Chondrocyte (in vitro differentiated cells): ENCODE measurements at regions not wholly inside any gene's neighbourhood (a gene's known extent, or its start where the extent isn't known, plus 50 kb on each side); places are given as distances from the start of the nearest gene placed in this dataset.

Experiments used
- DNase-seq: peaks from one replicate; pipeline ENCODE4 v3.0.0; 2021; ENCODE audit warnings: mixed read lengths, low spot score
- H3K27ac Mint-ChIP-seq: one replicate; pipeline ENCODE4 v1.8.0; 2021; ENCODE audit warnings: mild to moderate bottlenecking, moderate library complexity, mixed read lengths; ENCODE audit not compliant: unreplicated experiment
- H3K27me3 Mint-ChIP-seq: 2 replicates; pipeline ENCODE4 v1.8.0; 2021; ENCODE audit warnings: low read depth, mixed read lengths
- H3K36me3 Mint-ChIP-seq: 2 replicates; pipeline ENCODE4 v1.8.0; 2021; ENCODE audit warnings: low read depth, mixed read lengths
- H3K4me1 Mint-ChIP-seq: 2 replicates; pipeline ENCODE4 v1.8.0; 2021; ENCODE audit warnings: low read depth, mild to moderate bottlenecking, mixed read lengths
- H3K4me3 Mint-ChIP-seq: one replicate; pipeline ENCODE4 v1.8.0; 2021; ENCODE audit warnings: mild to moderate bottlenecking, moderate library complexity, mixed read lengths; ENCODE audit not compliant: unreplicated experiment
- H3K9me3 Mint-ChIP-seq: 2 replicates; pipeline ENCODE4 v1.8.0; 2021; ENCODE audit warnings: low read depth, mixed read lengths
- TF ChIP-seq, protein P1 (sequence below): fragments of 200-600 bp; sonication (generic); IDR thresholded peaks from 2 replicates; pipeline ENCODE4 v1.5.0; 2021; ENCODE audit warnings: antibody characterized with exemption, mild to moderate bottlenecking, moderate library complexity

DNA sequence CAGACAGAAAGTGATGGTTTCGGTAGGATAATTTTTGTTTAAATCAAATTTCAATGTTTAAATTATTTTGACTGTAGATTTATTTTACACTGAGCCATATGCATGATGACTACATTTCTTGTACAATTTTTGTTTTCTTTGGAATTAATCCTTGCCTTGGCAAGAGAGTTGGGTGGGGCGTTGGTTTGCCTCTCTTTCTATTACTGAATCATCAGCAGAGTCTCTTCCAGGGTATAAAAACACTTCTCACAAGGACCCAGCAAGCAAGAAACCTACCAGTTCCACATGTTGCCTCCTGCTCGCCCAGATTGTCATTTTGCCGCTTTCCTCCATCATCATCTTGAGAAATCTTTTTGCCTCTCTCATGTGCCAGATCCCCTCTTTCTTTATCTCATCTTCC, 455.0 kb upstream of the DMAC1 start:
- Mint-ChIP-seq H3K27me3 (no peaks in the 10 kb centered on the region), H3K4me1 (peaks cover 15% of the 10 kb centered on the region), H3K9me3 (no peaks in the 10 kb centered on the region), H3K36me3 (no peaks in the 10 kb centered on the region), H3K27ac (peak overlapping the region; percentile 1), H3K4me3 (no peak overlapping the region)
- TF ChIP-seq, protein P1, sequence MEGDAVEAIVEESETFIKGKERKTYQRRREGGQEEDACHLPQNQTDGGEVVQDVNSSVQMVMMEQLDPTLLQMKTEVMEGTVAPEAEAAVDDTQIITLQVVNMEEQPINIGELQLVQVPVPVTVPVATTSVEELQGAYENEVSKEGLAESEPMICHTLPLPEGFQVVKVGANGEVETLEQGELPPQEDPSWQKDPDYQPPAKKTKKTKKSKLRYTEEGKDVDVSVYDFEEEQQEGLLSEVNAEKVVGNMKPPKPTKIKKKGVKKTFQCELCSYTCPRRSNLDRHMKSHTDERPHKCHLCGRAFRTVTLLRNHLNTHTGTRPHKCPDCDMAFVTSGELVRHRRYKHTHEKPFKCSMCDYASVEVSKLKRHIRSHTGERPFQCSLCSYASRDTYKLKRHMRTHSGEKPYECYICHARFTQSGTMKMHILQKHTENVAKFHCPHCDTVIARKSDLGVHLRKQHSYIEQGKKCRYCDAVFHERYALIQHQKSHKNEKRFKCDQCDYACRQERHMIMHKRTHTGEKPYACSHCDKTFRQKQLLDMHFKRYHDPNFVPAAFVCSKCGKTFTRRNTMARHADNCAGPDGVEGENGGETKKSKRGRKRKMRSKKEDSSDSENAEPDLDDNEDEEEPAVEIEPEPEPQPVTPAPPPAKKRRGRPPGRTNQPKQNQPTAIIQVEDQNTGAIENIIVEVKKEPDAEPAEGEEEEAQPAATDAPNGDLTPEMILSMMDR = no peak
- no peak for DNase-seq

DNA sequence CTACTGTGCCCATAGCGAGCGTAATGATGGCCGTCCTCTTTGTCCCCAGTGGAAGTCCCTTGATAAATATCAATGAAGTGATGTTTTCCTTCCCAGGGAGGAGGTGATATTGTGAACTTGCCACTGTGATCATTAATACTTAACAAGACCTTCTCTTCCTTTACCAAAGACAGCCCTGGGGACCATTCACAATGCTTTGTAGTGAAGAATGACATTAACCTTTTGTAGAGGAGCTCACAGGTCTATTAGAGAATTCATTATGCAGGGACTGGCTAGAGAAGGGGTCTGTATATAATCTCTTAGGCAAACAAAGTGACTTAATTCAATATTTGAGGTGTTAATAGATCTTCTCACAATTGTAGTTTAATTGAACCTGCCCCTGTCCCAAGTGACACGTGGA, 452.9 kb upstream of the DMAC1 start:
- no peak overlapping the region for H3K27ac Mint-ChIP-seq
- H3K36me3 Mint-ChIP-seq = peaks cover 2% of the 10 kb centered on the region
- TF ChIP-seq, protein P1 = no peak
- H3K4me3 Mint-ChIP-seq = no peak overlapping the region
- peaks cover 10% of the 10 kb centered on the region for H3K27me3 Mint-ChIP-seq
- no peaks in the 10 kb centered on the region for H3K9me3 Mint-ChIP-seq
- no peak for DNase-seq
- peaks cover 15% of the 10 kb centered on the region for H3K4me1 Mint-ChIP-seq

DNA sequence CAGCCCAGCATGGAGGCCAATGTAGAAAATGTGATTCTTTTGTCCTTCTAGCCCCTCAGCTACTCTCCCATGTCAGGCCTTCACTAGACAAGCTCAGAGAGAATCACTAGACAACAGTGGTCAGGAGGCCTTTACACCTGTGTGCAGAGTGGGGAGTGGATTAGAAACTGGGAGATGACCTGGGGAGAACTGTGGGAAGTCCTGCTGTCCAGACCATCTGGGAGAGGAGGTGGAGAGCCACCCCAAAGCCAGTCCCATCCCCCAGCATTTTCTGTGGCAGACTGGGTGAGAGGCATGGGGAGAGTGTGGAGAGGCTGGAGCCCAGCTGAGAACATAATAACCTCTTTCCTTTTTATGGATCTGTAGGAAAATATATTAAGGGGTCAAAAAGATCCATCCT, 452.0 kb upstream of the DMAC1 start:
- TF ChIP-seq, protein P1 = no peak
- DNase-seq = no peak
- H3K27me3 Mint-ChIP-seq = peaks cover 11% of the 10 kb centered on the region
- no peaks in the 10 kb centered on the region for H3K9me3 Mint-ChIP-seq
- H3K4me3 Mint-ChIP-seq = no peak overlapping the region
- peaks cover 15% of the 10 kb centered on the region for H3K4me1 Mint-ChIP-seq
- H3K36me3 Mint-ChIP-seq = peaks cover 2% of the 10 kb centered on the region
- H3K27ac Mint-ChIP-seq = no peak overlapping the region

DNA sequence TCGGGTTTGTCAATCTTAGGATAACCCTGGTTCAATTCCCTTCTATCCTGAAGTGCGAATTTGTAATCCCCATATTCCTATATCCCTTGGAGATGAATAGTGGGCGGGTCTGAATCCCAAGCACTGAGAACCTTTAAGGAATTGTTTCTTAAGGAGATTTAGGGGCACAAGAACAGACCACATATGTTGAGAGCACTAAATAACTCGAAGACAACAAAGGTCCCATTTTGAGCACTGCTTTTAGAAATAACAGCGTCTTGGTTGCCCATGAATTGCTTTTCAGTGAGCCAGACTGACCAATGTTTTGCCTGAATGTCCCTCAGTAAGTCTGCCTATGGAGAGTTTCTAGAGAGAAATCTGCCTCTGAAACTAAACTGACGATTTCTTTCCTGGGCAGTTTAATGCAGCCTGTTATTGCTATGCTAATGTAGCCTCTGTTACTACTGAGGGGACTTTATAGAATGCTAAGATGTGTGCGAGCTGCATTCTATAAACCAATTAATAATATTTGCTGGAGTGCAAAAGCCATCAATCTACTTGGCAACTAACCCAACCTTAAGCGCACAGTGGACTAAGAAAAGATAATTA, 445.0 kb upstream of the DMAC1 start:
- Mint-ChIP-seq H3K27ac (no peak overlapping the region), H3K36me3 (peaks cover 2% of the 10 kb centered on the region), H3K27me3 (peaks cover 26% of the 10 kb centered on the region), H3K9me3 (no peaks in the 10 kb centered on the region), H3K4me1 (no peaks in the 10 kb centered on the region), H3K4me3 (no peak overlapping the region)
- no peak for DNase-seq
- TF ChIP-seq, protein P1 = no peak

DNA sequence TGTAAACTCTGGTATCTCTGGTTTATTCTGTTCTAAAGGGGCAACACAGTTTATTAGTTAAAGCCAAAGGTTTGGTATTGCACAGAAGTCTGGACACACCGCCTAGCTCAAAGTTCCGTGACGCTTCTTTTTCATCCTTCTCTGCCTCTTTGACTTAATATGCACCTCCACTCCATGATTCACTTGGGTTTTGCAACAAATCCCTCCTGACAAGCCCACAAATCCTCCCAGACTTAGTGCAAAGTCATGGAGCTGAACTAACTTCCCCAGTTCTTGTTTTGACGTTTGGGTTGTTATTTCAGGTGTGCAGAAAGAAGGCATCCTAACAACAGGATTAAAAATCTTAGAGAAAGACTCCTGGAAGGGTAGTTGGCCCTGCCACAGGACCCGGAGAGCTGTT, 441.6 kb upstream of the DMAC1 start:
- H3K4me1 Mint-ChIP-seq = no peaks in the 10 kb centered on the region
- DNase-seq = no peak

More for the DNA sequence above, 441.6 kb upstream of the DMAC1 start:
- H3K4me3 Mint-ChIP-seq = no peak overlapping the region
- H3K27ac Mint-ChIP-seq = no peak overlapping the region
- H3K27me3 Mint-ChIP-seq = peaks cover 20% of the 10 kb centered on the region
- no peaks in the 10 kb centered on the region for H3K36me3 Mint-ChIP-seq
- TF ChIP-seq, protein P1 = no peak
- no peaks in the 10 kb centered on the region for H3K9me3 Mint-ChIP-seq
